ENCODE measurements at regions not wholly inside any gene's neighbourhood (a gene's known extent, or its start where the extent isn't known, plus 50 kb on each side); places are given as distances from the start of the nearest gene placed in this dataset.

- Mint-ChIP-seq H3K4me1 (peaks cover 0 to 4% (median 0%) of the 10 kb centered on the region in 3 donors), H3K27ac (peak overlapping the region in 2 of 6 donors; percentile 68 to 70), H3K27me3 (no peaks in the 10 kb centered on the region), H3K9me3 (peaks cover 8 to 32% (median 20%) of the 10 kb centered on the region in 7 donors), H3K4me3 (no peak overlapping the region), H3K36me3 (peaks cover 0 to 10% of the 10 kb centered on the region in 2 donors)
- no peak for DNase-seq
- no peak for ATAC-seq (ENCODE audit: low read depth in 2 of 2)
Measured at GRCh38 chr5:158381614-158382160, 522.7 kb upstream of the CLINT1 start.

DNA sequence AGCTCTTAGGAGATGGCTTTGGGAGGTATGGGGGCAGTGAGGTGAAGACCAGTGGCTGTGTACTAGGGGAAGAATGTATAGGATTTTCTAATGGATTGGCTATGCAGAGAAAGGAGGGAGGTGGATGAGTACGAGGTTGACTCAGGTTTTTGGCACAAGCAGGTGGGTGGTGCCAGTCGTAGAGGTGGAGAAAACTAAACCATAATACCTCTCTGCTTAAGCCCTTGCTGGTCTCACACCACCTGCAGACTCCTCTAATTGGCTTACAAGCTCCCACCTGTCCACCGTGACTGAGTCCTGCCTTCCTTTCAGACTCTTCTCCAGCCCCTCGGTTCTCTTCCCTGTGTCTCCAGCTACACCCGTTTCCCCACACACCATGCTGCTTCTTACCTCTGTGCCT, 521.7 kb upstream of the CLINT1 start:
- H3K9me3 Mint-ChIP-seq: peaks cover 5 to 25% (median 15%) of the 10 kb centered on the region in 7 donors
- peaks cover 0 to 10% of the 10 kb centered on the region in 2 donors for H3K36me3 Mint-ChIP-seq
- ATAC-seq (ENCODE audit: low read depth in 2 of 2) (no peak), DNase-seq (no peak)
- no peak overlapping the region for H3K4me3 Mint-ChIP-seq
- H3K4me1 Mint-ChIP-seq: peaks cover 0 to 7% (median 0%) of the 10 kb centered on the region in 3 donors
- peak overlapping the region in 2 of 6 donors; percentile 64 to 72 for H3K27ac Mint-ChIP-seq
- H3K27me3 Mint-ChIP-seq: no peaks in the 10 kb centered on the region

- Mint-ChIP-seq H3K27ac (peak overlapping the region in 1 of 6 donors; percentile 71), H3K36me3 (peaks cover 0 to 4% of the 10 kb centered on the region in 2 donors), H3K9me3 (peaks cover 3 to 11% (median 4%) of the 10 kb centered on the region in 7 donors), H3K4me1 (peaks cover 0 to 7% (median 2%) of the 10 kb centered on the region in 3 donors), H3K4me3 (no peak overlapping the region), H3K27me3 (no peaks in the 10 kb centered on the region)
- no peak for ATAC-seq (ENCODE audit: low read depth in 2 of 2)
- no peak for DNase-seq
Measured at GRCh38 chr5:158378931-158379330, 520.0 kb upstream of the CLINT1 start.

GRCh38 chr5:158376679-158377078, 517.7 kb upstream of the CLINT1 start:
- H3K4me1 Mint-ChIP-seq: peaks cover 0 to 9% (median 7%) of the 10 kb centered on the region in 3 donors

GRCh38 chr5:158375531-158375930, 516.6 kb upstream of the CLINT1 start:
- DNase-seq (no peak), ATAC-seq (ENCODE audit: low read depth in 2 of 2) (no peak)
- H3K27me3 Mint-ChIP-seq: peaks cover 0 to 6% (median 0%) of the 10 kb centered on the region in 3 donors
- H3K36me3 Mint-ChIP-seq: peaks cover 0 to 4% of the 10 kb centered on the region in 2 donors
- no peak overlapping the region for H3K4me3 Mint-ChIP-seq
- no peak overlapping the region for H3K27ac Mint-ChIP-seq
- H3K9me3 Mint-ChIP-seq: peaks cover 3 to 11% (median 4%) of the 10 kb centered on the region in 7 donors
- peaks cover 0 to 9% (median 7%) of the 10 kb centered on the region in 3 donors for H3K4me1 Mint-ChIP-seq

More at GRCh38 chr5:158376679-158377078, 517.7 kb upstream of the CLINT1 start:
- DNase-seq (no peak), ATAC-seq (ENCODE audit: low read depth in 2 of 2) (peak; percentile 41 to 59)
- Mint-ChIP-seq H3K4me3 (no peak overlapping the region), H3K9me3 (peaks cover 3 to 11% (median 4%) of the 10 kb centered on the region in 7 donors), H3K27ac (no peak overlapping the region), H3K36me3 (peaks cover 0 to 4% of the 10 kb centered on the region in 2 donors), H3K27me3 (peaks cover 0 to 6% (median 0%) of the 10 kb centered on the region in 3 donors)

DNA sequence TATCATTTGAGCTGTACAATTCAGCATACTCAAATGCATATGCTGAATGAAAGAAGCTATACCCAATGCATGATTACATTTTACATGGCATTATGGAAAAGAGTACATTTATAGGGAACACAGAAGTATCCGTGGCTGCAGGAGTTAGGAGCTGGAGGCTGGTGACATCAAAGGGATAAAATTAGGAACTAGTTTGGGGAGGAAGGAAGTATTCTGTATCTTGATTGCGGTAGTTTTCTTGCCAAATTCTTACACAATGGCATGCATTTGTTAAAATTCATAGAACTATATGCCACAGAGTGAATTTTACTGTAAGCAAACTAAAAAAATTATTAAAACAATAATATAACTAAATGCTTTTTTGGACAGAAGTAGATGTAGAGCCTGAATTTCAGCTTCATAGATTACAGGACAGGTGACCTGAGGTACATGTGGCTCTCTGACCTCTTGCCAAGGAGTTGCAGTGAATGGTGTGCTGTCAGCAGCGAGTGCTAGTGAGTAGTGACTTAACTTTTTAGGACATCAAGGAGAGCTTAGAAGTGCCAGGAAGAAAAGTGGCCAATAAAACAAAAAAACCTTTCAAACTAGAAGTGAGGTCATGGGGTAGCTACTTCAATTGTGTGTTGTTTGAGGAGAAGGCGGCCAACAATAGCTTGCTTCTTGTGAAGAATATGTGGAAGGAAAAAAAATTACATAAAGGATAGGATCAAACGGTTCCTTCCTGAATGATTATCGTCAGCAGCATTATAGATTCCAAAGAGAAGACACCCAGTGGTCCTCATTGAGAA, 514.9 kb upstream of the CLINT1 start:
- Mint-ChIP-seq H3K4me3 (no peak overlapping the region), H3K4me1 (peaks cover 0 to 9% (median 7%) of the 10 kb centered on the region in 3 donors), H3K27me3 (peaks cover 0 to 6% (median 0%) of the 10 kb centered on the region in 3 donors), H3K36me3 (peaks cover 0 to 4% of the 10 kb centered on the region in 2 donors), H3K27ac (no peak overlapping the region), H3K9me3 (peaks cover 3 to 11% (median 8%) of the 10 kb centered on the region in 7 donors)
- ATAC-seq (ENCODE audit: low read depth in 2 of 2) (no peak), DNase-seq (no peak)

- peaks cover 0 to 6% (median 0%) of the 10 kb centered on the region in 3 donors for H3K27me3 Mint-ChIP-seq
- no peak overlapping the region for H3K27ac Mint-ChIP-seq
- ATAC-seq (ENCODE audit: low read depth in 2 of 2) (no peak), DNase-seq (no peak)
- peaks cover 0 to 4% (median 0%) of the 10 kb centered on the region in 7 donors for H3K9me3 Mint-ChIP-seq
- no peaks in the 10 kb centered on the region for H3K36me3 Mint-ChIP-seq
- peaks cover 0 to 9% (median 0%) of the 10 kb centered on the region in 3 donors for H3K4me1 Mint-ChIP-seq
- no peak overlapping the region for H3K4me3 Mint-ChIP-seq
Measured at GRCh38 chr5:158369241-158369640, 510.3 kb upstream of the CLINT1 start.

DNA sequence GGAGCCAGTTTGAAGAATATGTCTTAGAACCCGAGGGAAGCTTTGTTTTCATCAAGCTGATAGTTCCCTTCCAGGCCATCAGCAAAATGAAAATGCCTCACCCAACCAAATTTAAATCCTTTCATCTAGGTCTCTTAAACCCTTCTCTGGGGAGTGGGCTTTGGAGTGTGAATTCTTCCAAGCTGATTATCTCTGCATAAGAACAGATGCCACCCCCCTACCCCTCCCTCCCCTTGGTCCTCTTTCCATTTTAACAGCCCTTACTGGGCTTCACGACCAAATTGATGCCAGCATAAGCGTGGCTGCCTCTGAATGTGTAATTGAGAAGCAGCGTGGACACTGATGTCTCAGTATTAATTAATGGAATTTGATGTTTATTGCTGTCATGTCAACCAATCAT, 509.7 kb upstream of the CLINT1 start:
- H3K27me3 Mint-ChIP-seq: peaks cover 0 to 4% (median 0%) of the 10 kb centered on the region in 3 donors
- DNase-seq (no peak), ATAC-seq (ENCODE audit: low read depth in 2 of 2) (no peak)
- no peak overlapping the region for H3K27ac Mint-ChIP-seq
- peaks cover 0 to 4% (median 0%) of the 10 kb centered on the region in 7 donors for H3K9me3 Mint-ChIP-seq
- H3K4me3 Mint-ChIP-seq: no peak overlapping the region
- no peaks in the 10 kb centered on the region for H3K36me3 Mint-ChIP-seq
- peaks cover 0 to 4% (median 0%) of the 10 kb centered on the region in 3 donors for H3K4me1 Mint-ChIP-seq

- Mint-ChIP-seq H3K9me3 (no peaks in the 10 kb centered on the region), H3K4me1 (no peaks in the 10 kb centered on the region), H3K36me3 (no peaks in the 10 kb centered on the region), H3K4me3 (no peak overlapping the region), H3K27me3 (no peaks in the 10 kb centered on the region), H3K27ac (no peak overlapping the region)
- DNase-seq (no peak), ATAC-seq (ENCODE audit: low read depth in 2 of 2) (no peak)
Measured at GRCh38 chr5:158364367-158364766, 505.4 kb upstream of the CLINT1 start.

DNA sequence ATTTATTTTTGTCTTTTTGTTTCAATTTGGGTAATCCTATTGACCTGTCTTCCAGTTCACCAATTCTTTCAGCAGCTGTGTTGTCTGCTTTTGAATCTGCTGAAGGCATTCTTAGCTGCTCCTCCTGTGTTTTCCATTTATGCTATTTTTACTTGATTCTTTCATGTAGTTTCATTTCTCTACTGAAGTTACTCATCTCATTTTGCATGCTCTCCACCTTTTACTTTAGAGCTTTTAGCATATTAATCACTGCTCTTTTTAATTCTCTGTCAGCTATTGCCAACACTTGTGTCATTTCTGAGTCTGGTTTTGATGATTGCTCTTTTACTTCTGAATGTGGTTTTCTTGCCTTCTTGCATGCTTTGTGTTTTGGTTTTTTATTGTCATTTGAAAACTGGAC, 496.0 kb upstream of the CLINT1 start:
- Mint-ChIP-seq H3K36me3 (peaks cover 11 to 17% of the 10 kb centered on the region in 2 donors), H3K4me1 (peaks cover 0 to 19% (median 5%) of the 10 kb centered on the region in 3 donors), H3K9me3 (peaks cover 9 to 25% (median 15%) of the 10 kb centered on the region in 7 donors), H3K4me3 (no peak overlapping the region), H3K27me3 (no peaks in the 10 kb centered on the region), H3K27ac (peak overlapping the region in 2 of 6 donors; percentile 61 to 85)
- no peak for DNase-seq
- ATAC-seq (ENCODE audit: low read depth in 2 of 2): no peak

- Mint-ChIP-seq H3K4me1 (peaks cover 0 to 28% (median 5%) of the 10 kb centered on the region in 3 donors), H3K27ac (no peak overlapping the region), H3K27me3 (no peaks in the 10 kb centered on the region), H3K4me3 (no peak overlapping the region), H3K9me3 (peaks cover 9 to 29% (median 15%) of the 10 kb centered on the region in 7 donors), H3K36me3 (peaks cover 11 to 17% of the 10 kb centered on the region in 2 donors)
- ATAC-seq (ENCODE audit: low read depth in 2 of 2) (no peak), DNase-seq (no peak)
Measured at GRCh38 chr5:158351485-158352125, 492.7 kb upstream of the CLINT1 start.

- H3K9me3 Mint-ChIP-seq: peaks cover 6 to 36% (median 16%) of the 10 kb centered on the region in 7 donors
- peaks cover 6 to 20% of the 10 kb centered on the region in 2 donors for H3K36me3 Mint-ChIP-seq
- no peaks in the 10 kb centered on the region for H3K27me3 Mint-ChIP-seq
- H3K4me3 Mint-ChIP-seq: no peak overlapping the region
- peak overlapping the region in 1 of 6 donors; percentile 50 for H3K27ac Mint-ChIP-seq
- DNase-seq (no peak), ATAC-seq (ENCODE audit: low read depth in 2 of 2) (no peak)
- peaks cover 0 to 20% (median under 1%) of the 10 kb centered on the region in 3 donors for H3K4me1 Mint-ChIP-seq
Measured at GRCh38 chr5:158349987-158350386, 491.0 kb upstream of the CLINT1 start.

- ATAC-seq (ENCODE audit: low read depth in 2 of 2) (no peak), DNase-seq (no peak)
- Mint-ChIP-seq H3K4me3 (no peak overlapping the region), H3K4me1 (peaks cover 0 to 5% (median 0%) of the 10 kb centered on the region in 3 donors), H3K27ac (no peak overlapping the region), H3K36me3 (peaks cover 9 to 16% of the 10 kb centered on the region in 2 donors), H3K9me3 (peaks cover 0 to 27% (median 7%) of the 10 kb centered on the region in 7 donors), H3K27me3 (no peaks in the 10 kb centered on the region)
Measured at GRCh38 chr5:158344376-158344775, 485.4 kb upstream of the CLINT1 start.
